Testis (tissue), 2 donors: ENCODE measurements at regions not wholly inside any gene's neighbourhood (a gene's known extent, or its start where the extent isn't known, plus 50 kb on each side); places are given as distances from the start of the nearest gene placed in this dataset.

ENCODE experiments used
- DNase-seq: peaks from one replicate; pipeline ENCODE4 v3.0.0-alpha.2; 2019
- H3K27ac ChIP-seq, 2 donors: fragments of 200-600 bp; sonication (generic); one replicate each; pipeline ENCODE4 v1.5.1; 2019
- H3K27me3 ChIP-seq: fragments of 200-600 bp; sonication (generic); one replicate; pipeline ENCODE4 v1.5.1; 2019
- H3K36me3 ChIP-seq: fragments of 200-600 bp; sonication (generic); one replicate; pipeline ENCODE4 v1.5.1; 2017; ENCODE audit warnings: low read depth; ENCODE audit errors: missing control alignments
- H3K4me1 ChIP-seq: fragments of 200-600 bp; sonication (generic); one replicate; pipeline ENCODE4 v1.5.1; 2019
- H3K4me3 ChIP-seq, 2 donors: fragments of 200-600 bp; sonication (generic); one replicate each; pipeline ENCODE4 v1.5.1; 2017 to 2019
- H3K9me3 ChIP-seq: fragments of 200-600 bp; sonication (generic); one replicate; pipeline ENCODE4 v1.5.1; 2017
- CTCF ChIP-seq, 3 experiments: fragments of 450-650 bp in 2 of 3; fragments of 200-600 bp in 1 of 3; sonication (generic) in 1 of 3; IDR thresholded peaks; one replicate each; pipeline ENCODE4 v1.5.1; 2016 to 2019; ENCODE audit warnings: antibody characterized with exemption in 3 of 3, mild to moderate bottlenecking in 2 of 3, moderate library complexity in 1 of 3
- POLR2A ChIP-seq: fragments of 450-650 bp; IDR thresholded peaks from one replicate; pipeline ENCODE4 v1.6.1; 2017; ENCODE audit warnings: antibody characterized with exemption, mild to moderate bottlenecking, moderate library complexity
- WGBS, 2 donors: methylation state at CpG; one replicate each; pipeline ENCODE4 v1.1.5; 2018; 5-methylcytosine and 5-hydroxymethylcytosine counted together
- intact Hi-C: fragments of 100-400 bp; cut with DNase I; formaldehyde crosslinking; loops from one replicate; pipeline ENCODE4 v1.15.1; 2023; ENCODE audit warnings: low total_unique reads

DNA sequence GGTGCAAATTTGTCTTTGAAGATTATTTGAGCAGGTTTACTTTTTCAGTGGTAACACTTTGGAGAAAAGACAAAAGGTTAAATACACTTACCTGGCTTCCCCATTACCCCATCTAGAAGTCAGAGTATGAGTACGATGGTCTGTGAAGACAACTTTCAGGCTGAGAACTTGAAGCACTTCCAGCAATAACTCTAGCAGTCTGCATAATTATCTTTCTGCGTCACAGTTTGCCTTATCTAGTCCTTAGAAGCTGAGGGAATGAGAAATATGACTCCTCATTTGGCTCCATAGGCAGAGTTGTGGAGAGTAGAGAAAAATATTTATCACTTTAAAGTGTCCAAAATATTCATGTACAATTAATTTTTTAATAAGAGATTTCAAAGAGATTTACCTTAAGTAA, 323.4 kb upstream of the CAMK1G start:
- H3K9me3 ChIP-seq = no peaks in the 10 kb centered on the region
- intact Hi-C loops = no loop called here
- no peak overlapping the region for H3K27ac ChIP-seq
- TF ChIP-seq CTCF (IDR thresholded peaks at IDR 0.05) (no peak), POLR2A (no peak)
- H3K36me3 ChIP-seq = no peaks in the 10 kb centered on the region
- H3K4me3 ChIP-seq = no peak overlapping the region
- 30 to 47% methylated on average over 2 of the region's 2 CpGs for WGBS, 2 donors
- no peaks in the 10 kb centered on the region for H3K4me1 ChIP-seq
- no peak for DNase-seq
- no peaks in the 10 kb centered on the region for H3K27me3 ChIP-seq

GRCh38 chr1:209262631-209263030, 320.9 kb upstream of the CAMK1G start:
- Histone ChIP-seq H3K27ac (no peak overlapping the region), H3K36me3 (no peaks in the 10 kb centered on the region), H3K4me3 (no peak overlapping the region), H3K4me1 (no peaks in the 10 kb centered on the region), H3K27me3 (no peaks in the 10 kb centered on the region), H3K9me3 (no peaks in the 10 kb centered on the region)
- DNase-seq = no peak
- no peak for TF ChIP-seq POLR2A
- no peak for TF ChIP-seq CTCF (IDR thresholded peaks at IDR 0.05)
- intact Hi-C loops = no loop called here
- 90% methylated on average over 1 of the region's 1 CpG for WGBS, 2 donors

DNA sequence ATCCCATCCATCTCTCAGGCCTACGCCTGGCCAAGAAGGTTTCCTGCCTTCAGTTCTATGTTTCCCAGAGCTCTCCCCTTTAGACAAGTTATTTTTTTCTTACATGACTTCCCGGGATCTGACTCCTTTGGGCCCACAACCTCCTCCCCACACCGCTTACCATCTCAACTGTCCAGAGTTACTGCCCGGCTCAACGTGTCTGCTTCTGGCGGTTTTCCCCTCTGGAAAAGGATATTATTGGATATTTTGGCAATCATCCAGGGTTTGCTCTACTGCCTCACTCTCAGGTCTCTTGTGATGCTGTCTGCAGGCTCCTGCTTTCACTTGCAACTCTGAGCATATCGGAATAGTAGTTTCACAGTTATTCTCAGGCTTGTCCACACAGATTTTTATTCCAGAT, 318.2 kb upstream of the CAMK1G start:
- TF ChIP-seq CTCF (IDR thresholded peaks at IDR 0.05) (no peak), POLR2A (no peak)
- H3K27me3 ChIP-seq = no peaks in the 10 kb centered on the region
- 59 to 64% methylated on average over 7 of the region's 7 CpGs for WGBS, 2 donors
- no peak overlapping the region for H3K27ac ChIP-seq
- intact Hi-C loops = no loop called here
- H3K4me1 ChIP-seq = no peaks in the 10 kb centered on the region
- no peaks in the 10 kb centered on the region for H3K9me3 ChIP-seq
- no peak for DNase-seq
- no peaks in the 10 kb centered on the region for H3K36me3 ChIP-seq
- no peak overlapping the region for H3K4me3 ChIP-seq

DNA sequence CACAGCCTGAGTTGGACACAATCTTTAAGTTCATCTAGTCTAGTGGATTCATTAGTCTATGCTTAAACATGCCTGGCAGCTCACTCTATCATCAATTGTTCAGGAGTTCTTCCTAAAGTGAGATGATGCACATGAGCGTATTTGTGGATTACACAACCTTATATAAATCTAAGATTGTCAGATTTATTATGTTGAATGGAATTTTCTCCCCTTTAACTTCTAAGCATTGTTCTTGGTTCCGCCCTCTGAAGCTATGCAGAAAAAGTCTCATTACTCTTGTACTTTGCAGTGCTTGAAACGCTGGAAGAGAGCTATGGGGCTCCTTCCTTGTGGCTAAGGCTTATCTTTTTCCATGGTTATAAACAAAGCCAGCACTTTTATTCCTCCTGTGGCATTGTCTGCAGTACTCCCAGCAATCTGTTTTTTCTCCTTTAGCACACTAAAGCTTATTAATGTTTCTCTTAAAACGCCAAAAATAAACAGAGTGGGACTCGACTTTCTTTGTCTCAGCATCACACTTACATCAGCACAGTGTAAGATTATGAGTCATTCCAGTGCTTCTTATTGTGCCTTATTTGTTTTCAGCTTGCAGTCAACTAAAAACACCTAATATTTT, 316.8 kb upstream of the CAMK1G start:
- 63 to 72% methylated on average over 5 of the region's 5 CpGs for WGBS, 2 donors
- no peak overlapping the region for H3K27ac ChIP-seq
- no peaks in the 10 kb centered on the region for H3K4me1 ChIP-seq
- intact Hi-C loops = no loop called here
- no peaks in the 10 kb centered on the region for H3K27me3 ChIP-seq
- no peak for TF ChIP-seq CTCF (IDR thresholded peaks at IDR 0.05)
- TF ChIP-seq POLR2A = no peak
- no peak for DNase-seq
- H3K4me3 ChIP-seq = no peak overlapping the region
- H3K36me3 ChIP-seq = no peaks in the 10 kb centered on the region
- no peaks in the 10 kb centered on the region for H3K9me3 ChIP-seq

DNA sequence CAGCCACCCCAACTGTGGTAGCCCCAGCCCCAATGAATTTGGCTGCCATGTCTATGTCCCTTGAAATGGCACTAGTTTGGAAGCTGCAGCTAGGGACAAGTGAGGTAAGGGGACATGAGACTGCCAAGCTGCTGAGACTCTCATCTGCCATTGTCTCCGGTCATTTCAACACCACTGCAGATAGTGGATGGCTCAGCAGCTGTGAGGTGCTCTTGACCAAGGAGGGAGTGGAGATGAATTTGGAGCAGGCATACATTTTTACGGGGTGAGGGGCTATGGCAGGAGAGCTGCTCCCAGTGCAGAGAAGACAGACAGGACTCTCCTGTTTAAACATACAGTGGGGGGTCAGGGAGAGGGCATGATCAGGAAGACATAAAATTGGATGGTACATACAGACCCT, 315.5 kb upstream of the CAMK1G start:
- WGBS, 2 donors = 78 to 83% methylated on average over 2 of the region's 2 CpGs

More for the DNA sequence above, 315.5 kb upstream of the CAMK1G start:
- no peak for DNase-seq
- H3K27ac ChIP-seq = no peak overlapping the region
- no peak overlapping the region for H3K4me3 ChIP-seq
- H3K36me3 ChIP-seq = no peaks in the 10 kb centered on the region
- intact Hi-C loops = no loop called here
- TF ChIP-seq CTCF (IDR thresholded peaks at IDR 0.05) (no peak), POLR2A (no peak)
- H3K4me1 ChIP-seq = no peaks in the 10 kb centered on the region
- no peaks in the 10 kb centered on the region for H3K27me3 ChIP-seq
- no peaks in the 10 kb centered on the region for H3K9me3 ChIP-seq
